ENCODE measurements at regions not wholly inside any gene's neighbourhood (a gene's known extent, or its start where the extent isn't known, plus 50 kb on each side); places are given as distances from the start of the nearest gene placed in this dataset.

DNA sequence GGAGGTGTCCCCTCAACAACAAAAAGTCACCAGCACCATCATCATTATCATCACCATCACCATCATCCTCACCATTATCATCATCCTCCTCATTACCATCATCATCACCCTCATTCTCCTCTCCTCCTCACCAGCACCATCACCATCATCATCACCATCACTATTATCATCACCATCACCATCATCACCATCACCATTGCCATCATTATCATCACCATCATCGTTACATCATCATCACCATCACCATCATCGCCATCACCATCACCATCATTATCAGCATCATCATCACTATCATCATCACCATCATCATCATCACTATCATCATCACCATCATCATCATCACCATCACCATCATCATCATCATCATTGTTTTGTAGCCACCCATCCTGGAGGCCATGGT lies 212.6 kb downstream of the MN1 start:
- H3K79me2 ChIP-seq = no peaks in the 10 kb centered on the region
- H3K27ac ChIP-seq = no peak overlapping the region
- H2AFZ ChIP-seq = no peak overlapping the region
- H3K9me3 ChIP-seq (ENCODE audit: control insufficient read depth, low read length) = no peaks in the 10 kb centered on the region
- no peak overlapping the region for H3K4me2 ChIP-seq (ENCODE audit: low read length)
- H3K4me3 ChIP-seq (ENCODE audit: low read depth, low read length) = no peak overlapping the region
- no peaks in the 10 kb centered on the region for H3K4me1 ChIP-seq
- H3K27me3 ChIP-seq (ENCODE audit: control insufficient read depth, insufficient read depth, low read length) = no peaks in the 10 kb centered on the region
- H3K9ac ChIP-seq = no peak overlapping the region
- no peaks in the 10 kb centered on the region for H3K36me3 ChIP-seq (ENCODE audit: control insufficient read depth, insufficient read depth, low read length)
- TF ChIP-seq, protein P1, sequence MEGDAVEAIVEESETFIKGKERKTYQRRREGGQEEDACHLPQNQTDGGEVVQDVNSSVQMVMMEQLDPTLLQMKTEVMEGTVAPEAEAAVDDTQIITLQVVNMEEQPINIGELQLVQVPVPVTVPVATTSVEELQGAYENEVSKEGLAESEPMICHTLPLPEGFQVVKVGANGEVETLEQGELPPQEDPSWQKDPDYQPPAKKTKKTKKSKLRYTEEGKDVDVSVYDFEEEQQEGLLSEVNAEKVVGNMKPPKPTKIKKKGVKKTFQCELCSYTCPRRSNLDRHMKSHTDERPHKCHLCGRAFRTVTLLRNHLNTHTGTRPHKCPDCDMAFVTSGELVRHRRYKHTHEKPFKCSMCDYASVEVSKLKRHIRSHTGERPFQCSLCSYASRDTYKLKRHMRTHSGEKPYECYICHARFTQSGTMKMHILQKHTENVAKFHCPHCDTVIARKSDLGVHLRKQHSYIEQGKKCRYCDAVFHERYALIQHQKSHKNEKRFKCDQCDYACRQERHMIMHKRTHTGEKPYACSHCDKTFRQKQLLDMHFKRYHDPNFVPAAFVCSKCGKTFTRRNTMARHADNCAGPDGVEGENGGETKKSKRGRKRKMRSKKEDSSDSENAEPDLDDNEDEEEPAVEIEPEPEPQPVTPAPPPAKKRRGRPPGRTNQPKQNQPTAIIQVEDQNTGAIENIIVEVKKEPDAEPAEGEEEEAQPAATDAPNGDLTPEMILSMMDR (IDR thresholded peaks at IDR 0.05) = no peak

DNA sequence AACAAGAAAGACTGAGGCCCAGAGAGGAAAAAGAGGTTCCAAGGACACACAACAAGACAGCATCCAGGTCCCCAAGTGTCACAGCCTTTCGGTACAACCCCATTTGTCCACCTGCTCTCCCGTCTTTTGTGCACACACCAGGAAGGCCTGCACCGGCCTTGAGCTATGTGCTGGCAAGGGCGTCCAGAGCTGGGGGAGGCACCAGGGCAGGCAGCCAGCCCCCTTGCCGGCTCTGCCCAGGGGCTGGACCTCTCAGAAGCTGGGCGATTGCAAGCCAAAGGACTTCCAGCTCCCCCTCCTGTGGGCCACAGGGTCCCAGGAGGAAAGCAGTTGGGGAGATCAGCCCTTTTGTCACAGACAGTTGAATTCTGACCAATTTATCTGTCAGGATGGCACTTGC lies 210.5 kb downstream of the MN1 start:
- H3K9ac ChIP-seq = no peak overlapping the region
- H3K4me2 ChIP-seq (ENCODE audit: low read length) = no peak overlapping the region
- TF ChIP-seq, protein P1 (IDR thresholded peaks at IDR 0.05) = no peak
- no peaks in the 10 kb centered on the region for H3K4me1 ChIP-seq
- H3K9me3 ChIP-seq (ENCODE audit: control insufficient read depth, low read length) = no peaks in the 10 kb centered on the region
- no peaks in the 10 kb centered on the region for H3K27me3 ChIP-seq (ENCODE audit: control insufficient read depth, insufficient read depth, low read length)
- H3K27ac ChIP-seq = no peak overlapping the region
- H3K4me3 ChIP-seq (ENCODE audit: low read depth, low read length) = no peak overlapping the region
- H3K79me2 ChIP-seq = no peaks in the 10 kb centered on the region
- no peak overlapping the region for H2AFZ ChIP-seq
- no peaks in the 10 kb centered on the region for H3K36me3 ChIP-seq (ENCODE audit: control insufficient read depth, insufficient read depth, low read length)

DNA sequence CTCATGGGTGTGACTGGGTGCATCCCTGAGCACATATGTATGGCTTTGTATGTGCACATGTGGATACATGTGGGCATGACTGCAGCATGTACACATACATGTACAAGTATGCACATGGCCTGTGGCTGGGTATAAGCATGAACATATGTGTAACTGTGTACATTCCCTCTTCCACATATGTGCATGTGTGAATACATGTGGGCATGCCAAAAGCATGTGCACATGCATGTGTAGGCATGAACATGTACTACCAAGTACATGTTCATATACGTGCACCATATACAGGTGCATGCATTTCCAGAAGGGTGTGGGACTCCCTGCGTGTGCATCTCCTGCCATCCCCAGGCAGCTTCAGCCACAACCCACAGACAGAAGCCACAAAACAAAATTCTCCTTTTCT lies 208.2 kb downstream of the MN1 start:
- no peaks in the 10 kb centered on the region for H3K4me1 ChIP-seq
- H3K27me3 ChIP-seq (ENCODE audit: control insufficient read depth, insufficient read depth, low read length) = no peaks in the 10 kb centered on the region
- TF ChIP-seq, protein P1 (IDR thresholded peaks at IDR 0.05) = no peak
- no peaks in the 10 kb centered on the region for H3K9me3 ChIP-seq (ENCODE audit: control insufficient read depth, low read length)
- H3K4me2 ChIP-seq (ENCODE audit: low read length) = no peak overlapping the region
- H3K36me3 ChIP-seq (ENCODE audit: control insufficient read depth, insufficient read depth, low read length) = no peaks in the 10 kb centered on the region
- no peak overlapping the region for H3K9ac ChIP-seq
- no peak overlapping the region for H3K4me3 ChIP-seq (ENCODE audit: low read depth, low read length)
- no peak overlapping the region for H2AFZ ChIP-seq
- no peaks in the 10 kb centered on the region for H3K79me2 ChIP-seq
- H3K27ac ChIP-seq = no peak overlapping the region

DNA sequence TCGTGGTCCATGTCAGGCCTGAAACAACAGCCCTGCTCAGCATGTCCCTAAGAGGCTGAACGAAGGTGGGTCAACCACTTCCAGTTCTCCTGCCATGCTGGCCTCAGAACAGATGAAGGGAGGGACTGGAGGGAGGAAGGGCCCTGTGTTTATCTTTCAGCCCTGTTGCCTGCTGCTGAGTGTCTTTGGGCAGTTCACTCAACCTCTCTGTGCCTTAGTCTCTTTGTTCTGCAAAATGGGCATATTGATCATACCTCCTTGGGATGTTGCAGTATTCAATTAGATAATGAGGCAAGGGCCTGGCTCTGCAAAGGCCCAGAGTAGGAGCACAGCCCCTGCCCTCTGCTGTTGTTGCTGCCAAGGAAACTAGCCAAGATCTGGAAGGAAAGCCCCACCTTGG lies 207.5 kb downstream of the MN1 start:
- Histone ChIP-seq H3K4me3 (ENCODE audit: low read depth, low read length) (no peak overlapping the region), H2AFZ (no peak overlapping the region), H3K27me3 (ENCODE audit: control insufficient read depth, insufficient read depth, low read length) (no peaks in the 10 kb centered on the region), H3K9me3 (ENCODE audit: control insufficient read depth, low read length) (no peaks in the 10 kb centered on the region), H3K4me1 (no peaks in the 10 kb centered on the region), H3K4me2 (ENCODE audit: low read length) (no peak overlapping the region), H3K36me3 (ENCODE audit: control insufficient read depth, insufficient read depth, low read length) (no peaks in the 10 kb centered on the region), H3K9ac (no peak overlapping the region), H3K79me2 (no peaks in the 10 kb centered on the region), H3K27ac (no peak overlapping the region)
- TF ChIP-seq, protein P1 (IDR thresholded peaks at IDR 0.05) = no peak

DNA sequence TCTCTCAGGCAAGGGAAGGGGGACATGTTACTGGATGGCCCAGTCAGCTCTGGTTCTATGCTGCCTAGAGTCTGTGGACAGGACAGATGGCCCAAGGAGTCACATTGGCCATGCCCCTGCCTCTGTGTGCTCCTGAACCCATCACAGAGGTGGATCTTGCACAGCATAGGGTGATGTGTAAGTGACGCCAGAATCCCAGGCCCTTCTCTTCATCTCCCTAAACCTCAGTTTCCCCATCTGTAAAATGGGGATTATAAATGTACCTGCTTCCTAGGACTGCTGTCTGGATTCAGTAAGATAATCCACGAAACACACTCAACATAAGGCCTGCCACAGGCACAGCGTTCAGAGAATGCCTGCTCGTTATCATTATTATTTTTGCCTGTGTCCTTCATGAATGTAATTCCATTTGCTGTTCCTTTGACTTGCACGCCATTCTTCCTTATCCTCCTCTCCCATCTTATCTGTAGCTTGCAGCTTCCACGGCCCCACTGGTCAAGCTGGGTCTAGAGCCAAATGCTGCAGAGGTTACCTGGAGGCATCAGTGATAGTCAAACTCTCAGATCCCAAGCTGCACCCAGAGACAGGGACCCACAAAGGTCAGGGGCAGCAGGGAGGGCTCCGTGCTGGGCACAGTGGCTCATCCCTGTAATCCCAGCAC lies 207.0 kb downstream of the MN1 start:
- Histone ChIP-seq H3K4me1 (no peaks in the 10 kb centered on the region), H3K27ac (no peak overlapping the region), H3K27me3 (ENCODE audit: control insufficient read depth, insufficient read depth, low read length) (no peaks in the 10 kb centered on the region), H3K4me3 (ENCODE audit: low read depth, low read length) (no peak overlapping the region), H3K79me2 (no peaks in the 10 kb centered on the region), H3K36me3 (ENCODE audit: control insufficient read depth, insufficient read depth, low read length) (no peaks in the 10 kb centered on the region), H3K9ac (no peak overlapping the region), H3K4me2 (ENCODE audit: low read length) (no peak overlapping the region), H2AFZ (no peak overlapping the region), H3K9me3 (ENCODE audit: control insufficient read depth, low read length) (no peaks in the 10 kb centered on the region)
- TF ChIP-seq, protein P1 (IDR thresholded peaks at IDR 0.05) = no peak
